GM10266 (cell line): ENCODE measurements at regions not wholly inside any gene's neighbourhood (a gene's known extent, or its start where the extent isn't known, plus 50 kb on each side); places are given as distances from the start of the nearest gene placed in this dataset.
"Not testable (repeated sequence)": the region's sequence is repeated elsewhere in the genome, so short reads cannot be mapped to it uniquely, and the experiment has no call there.

Source experiments
- DNase-seq: peaks from one replicate; pipeline ENCODE4 v3.0.0; 2012; ENCODE audit errors: extremely low spot score
- CTCF ChIP-seq: IDR thresholded peaks from 2 replicates; pipeline ENCODE4 v1.5.1; 2012; ENCODE audit warnings: mild to moderate bottlenecking, low read depth; ENCODE audit not compliant: control insufficient read depth, insufficient read depth; ENCODE audit errors: missing control alignments

DNA sequence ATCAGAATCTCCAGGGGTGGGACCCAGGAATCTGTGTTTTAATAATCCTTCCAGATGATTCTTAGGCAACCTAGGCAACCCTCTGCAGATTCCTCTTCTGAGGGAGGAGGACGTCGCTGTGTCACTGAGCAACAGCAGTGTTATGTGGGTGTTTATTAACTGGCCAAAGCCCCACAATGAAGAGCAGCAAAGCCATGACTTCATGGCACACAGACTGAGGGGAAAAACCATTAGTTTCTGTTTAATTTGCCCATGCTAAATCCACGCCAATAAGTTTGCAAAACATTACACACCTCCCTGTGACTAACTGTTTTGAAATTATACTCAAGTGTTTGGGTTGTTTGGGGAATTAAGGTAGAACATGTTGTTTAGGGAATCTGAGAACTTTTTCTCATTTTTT is 83.7 kb upstream of the TMED7 start:
- DNase-seq = no peak
- TF ChIP-seq CTCF = no peak

- DNase-seq = no peak
- TF ChIP-seq CTCF = no peak
These were observed 83.1 kb upstream of the TMED7 start for GRCh38 chr5:115708819-115709477.

GRCh38 chr5:115703514-115703913 is 77.7 kb upstream of the TMED7 start:
- no peak for TF ChIP-seq CTCF

DNA sequence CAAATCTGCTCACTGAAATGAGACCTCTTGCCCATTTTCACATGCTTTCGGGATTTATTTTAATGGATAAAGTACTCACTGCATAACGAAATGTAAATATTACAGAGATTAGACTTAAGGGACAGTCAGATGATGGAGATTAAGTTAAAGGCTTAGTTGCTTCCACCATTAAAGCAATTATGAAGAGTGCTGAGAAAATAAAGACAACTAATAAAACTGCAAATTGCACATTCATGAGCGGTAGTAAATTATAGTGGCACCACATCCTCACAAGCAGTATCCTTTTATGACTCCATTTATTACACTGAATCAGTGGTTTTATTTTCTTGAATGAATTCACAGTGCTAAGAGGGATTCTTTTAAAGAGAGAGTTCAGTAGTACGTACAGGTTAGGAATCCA is 76.2 kb upstream of the TMED7 start:
- no peak for DNase-seq
- no peak for TF ChIP-seq CTCF

More at GRCh38 chr5:115703514-115703913, 77.7 kb upstream of the TMED7 start:
- no peak for DNase-seq

DNA sequence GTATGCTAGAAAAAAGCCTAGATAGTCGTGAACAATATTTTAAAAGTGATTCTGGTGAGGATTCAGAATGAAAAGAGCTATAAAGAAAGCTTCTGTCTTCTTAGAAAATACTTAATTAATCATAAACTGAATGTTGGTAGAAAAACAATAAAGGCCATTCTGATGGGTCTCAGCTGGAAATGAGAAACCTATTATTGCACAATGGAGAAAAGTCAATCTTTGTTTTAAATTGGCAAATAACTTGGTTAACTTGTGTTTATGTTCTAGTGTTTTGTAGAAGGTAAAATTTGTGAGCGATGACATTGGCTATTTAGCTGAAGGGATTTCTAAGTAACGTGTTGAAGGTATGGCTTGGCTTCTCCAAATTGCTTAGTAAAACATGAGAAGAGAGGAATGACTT is 74.1 kb upstream of the TMED7 start:
- TF ChIP-seq CTCF = no peak
- no peak for DNase-seq

GRCh38 chr5:115696141-115696650 is 70.4 kb upstream of the TMED7 start:
- TF ChIP-seq CTCF = no peak
- DNase-seq = no peak

DNA sequence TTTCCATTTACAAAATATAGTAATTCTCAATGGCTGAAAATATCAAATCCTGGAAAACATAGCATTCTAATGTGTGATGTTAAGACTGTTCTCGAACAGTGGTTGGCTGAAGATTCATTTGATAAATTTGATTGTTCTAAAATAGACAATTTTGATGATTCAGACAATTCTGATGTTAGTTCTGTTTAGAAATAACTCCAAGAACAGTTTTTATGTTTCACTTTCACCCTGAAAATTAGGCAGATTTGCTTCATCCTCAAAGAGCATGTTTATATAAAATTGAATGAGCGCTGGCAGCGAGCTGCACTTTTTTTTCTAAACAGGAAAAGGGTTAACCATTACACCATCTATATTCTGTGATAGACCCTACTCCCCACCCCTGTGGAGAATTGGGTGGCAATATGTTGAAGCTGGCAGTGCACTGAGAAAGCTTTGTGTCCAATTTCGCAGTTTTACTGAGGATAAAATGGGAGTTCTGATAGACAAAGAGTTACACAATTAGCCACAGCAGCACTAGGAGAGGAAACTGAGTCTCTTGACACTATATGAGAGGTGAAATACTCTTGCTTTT is 69.6 kb upstream of the TMED7 start:
- TF ChIP-seq CTCF = no peak
- DNase-seq = no peak

DNA sequence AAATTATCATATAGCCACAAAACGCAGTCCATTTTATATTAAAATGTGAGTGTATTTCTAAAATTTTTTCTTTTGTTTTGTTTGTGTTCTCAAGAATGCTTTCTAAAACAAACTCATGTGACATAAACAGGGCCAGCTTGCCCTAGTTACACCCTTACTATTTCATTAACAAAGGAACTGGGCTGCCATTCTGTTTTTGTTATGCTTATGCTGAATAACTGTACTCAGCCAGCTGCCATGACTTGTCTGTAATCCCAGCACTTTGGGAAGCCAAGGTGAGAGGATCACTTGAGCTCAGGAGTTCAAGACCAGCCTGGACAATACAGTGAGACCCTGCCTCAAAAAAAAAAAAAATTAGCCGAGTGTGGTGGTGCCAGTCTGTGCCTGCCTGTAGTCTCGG is 66.0 kb upstream of the TMED7 start:
- not testable (repeated sequence) for DNase-seq
